SIG-M5 treated with dmso at 0.1 percent for 504 hours (cell line): ENCODE measurements at regions not wholly inside any gene's neighbourhood (a gene's known extent, or its start where the extent isn't known, plus 50 kb on each side); places are given as distances from the start of the nearest gene placed in this dataset.

Source experiments
- DNase-seq: peaks from one replicate; lab custom pipeline; 2025; ENCODE audit not compliant: unreplicated experiment; lab: John Stamatoyannopoulos, UW

DNA sequence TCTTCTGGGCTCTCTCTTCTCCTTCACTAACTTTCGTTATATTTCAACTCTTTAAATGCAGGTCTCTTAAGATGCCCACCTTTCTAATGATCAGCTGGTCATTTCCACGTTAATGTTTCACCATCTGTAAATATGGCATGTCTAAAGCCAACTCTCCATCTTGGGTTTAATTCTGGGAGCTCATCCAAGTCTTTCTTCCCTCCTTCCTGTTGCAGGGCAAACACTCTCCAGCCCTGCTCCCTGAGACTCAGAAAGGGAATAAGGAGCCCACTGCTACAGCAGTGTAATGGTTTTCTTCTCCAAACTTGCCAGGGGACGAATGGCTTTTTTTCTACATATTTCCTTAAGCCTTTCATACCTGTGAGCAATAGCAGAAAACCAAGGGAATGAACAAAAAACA lies 73.3 kb upstream of the SOX1 start:
- DNase-seq = no peak

DNA sequence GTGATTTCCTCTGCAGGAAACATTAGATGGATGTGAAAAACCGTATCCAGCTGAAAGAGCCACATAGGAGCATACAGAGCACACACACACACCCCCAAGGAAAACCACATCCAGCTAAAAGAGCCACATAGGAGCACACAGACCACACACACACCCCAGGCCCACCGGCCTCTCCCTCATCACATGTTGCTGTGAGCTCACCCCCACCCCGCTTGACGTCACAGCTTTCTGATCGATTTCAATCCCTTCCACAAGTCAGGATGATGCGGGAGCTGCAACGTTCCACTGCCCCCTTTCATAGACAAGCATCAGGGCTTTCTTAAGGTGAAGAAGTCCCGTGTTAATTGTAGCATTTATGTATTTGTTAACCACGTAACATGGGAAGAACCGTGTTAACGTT lies 72.4 kb upstream of the SOX1 start:
- no peak for DNase-seq

- DNase-seq = no peak
These were observed 67.6 kb upstream of the SOX1 start for GRCh38 chr13:111999352-111999751.

DNA sequence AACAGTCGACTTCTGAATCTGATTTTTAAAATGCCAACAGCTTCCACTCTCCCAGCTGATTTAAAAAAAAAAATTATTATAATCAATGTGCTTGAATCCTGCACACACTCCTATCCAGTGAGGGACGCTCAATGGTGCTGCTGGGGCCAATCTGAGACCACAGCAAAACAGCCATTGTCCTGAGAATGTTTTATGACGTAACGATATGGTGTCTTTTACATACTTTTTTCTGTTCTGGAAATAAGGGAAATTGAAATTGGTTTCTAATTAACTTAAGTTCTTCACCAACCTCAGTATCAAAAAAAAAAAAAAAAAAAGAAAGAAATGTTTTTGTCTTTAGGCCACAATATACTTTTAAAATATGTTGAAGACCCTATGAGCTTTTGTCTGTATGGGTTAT lies 66.1 kb upstream of the SOX1 start:
- no peak for DNase-seq

GRCh38 chr13:112001571-112001970 lies 65.4 kb upstream of the SOX1 start:
- DNase-seq = no peak

DNA sequence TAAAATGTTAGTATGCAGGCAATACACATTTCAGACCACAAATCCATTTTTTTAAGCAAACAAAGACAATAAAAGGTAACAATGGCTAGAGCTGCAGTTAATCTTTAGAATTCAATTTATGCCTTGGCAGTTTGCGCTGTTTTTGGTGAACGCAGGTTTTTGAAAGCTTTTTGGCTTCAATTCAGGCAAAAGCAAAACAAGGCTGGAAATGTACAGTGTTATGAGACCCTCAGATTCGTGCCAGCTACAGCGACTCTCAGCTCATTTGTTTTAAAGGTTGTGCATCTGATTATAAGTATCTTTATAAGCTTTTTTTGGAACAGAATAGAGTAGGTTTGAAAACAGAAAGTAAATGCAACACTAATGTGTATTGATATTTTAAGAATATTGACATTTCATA lies 63.6 kb upstream of the SOX1 start:
- DNase-seq = no peak

DNA sequence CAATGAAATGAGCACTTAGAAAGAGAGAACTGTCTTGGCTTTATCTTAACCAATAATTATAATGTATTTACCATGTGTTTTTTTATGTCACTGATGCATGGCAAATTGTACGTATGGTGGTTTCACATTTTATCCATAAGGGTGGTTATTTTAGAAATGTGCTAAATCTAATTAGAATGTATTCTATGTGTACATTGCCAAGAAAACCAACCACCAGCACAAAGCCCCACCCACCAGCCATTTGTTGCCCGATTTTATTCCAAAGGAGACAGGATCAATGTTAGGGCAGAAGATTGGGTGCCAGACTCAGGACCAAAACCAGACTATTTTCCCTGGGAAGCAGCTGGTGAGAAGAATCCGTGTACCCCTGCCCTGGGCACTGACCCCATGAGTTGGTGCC lies 63.0 kb upstream of the SOX1 start:
- DNase-seq = no peak

DNA sequence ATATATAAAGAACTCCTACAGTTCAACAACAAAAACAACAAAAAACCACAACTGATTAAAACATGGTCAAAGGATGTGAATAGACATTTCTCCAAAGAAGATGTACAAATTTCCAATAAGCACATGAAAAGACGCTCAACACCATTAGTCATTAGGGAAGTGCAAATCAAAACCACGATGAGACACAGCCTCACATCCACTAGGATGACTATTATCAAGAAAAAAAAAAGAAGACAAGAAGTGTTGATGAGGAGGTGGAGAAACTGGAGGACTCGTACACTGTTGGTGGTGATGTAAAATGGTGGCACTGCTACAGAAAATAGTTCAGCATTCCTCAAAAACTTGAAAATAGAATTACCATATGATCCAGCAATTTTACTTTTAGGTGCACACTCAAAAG lies 61.0 kb upstream of the SOX1 start:
- no peak for DNase-seq

- DNase-seq = no peak
These were observed 59.8 kb upstream of the SOX1 start for GRCh38 chr13:112007191-112007590.

GRCh38 chr13:112010714-112011113 lies 56.2 kb upstream of the SOX1 start:
- DNase-seq = no peak

DNA sequence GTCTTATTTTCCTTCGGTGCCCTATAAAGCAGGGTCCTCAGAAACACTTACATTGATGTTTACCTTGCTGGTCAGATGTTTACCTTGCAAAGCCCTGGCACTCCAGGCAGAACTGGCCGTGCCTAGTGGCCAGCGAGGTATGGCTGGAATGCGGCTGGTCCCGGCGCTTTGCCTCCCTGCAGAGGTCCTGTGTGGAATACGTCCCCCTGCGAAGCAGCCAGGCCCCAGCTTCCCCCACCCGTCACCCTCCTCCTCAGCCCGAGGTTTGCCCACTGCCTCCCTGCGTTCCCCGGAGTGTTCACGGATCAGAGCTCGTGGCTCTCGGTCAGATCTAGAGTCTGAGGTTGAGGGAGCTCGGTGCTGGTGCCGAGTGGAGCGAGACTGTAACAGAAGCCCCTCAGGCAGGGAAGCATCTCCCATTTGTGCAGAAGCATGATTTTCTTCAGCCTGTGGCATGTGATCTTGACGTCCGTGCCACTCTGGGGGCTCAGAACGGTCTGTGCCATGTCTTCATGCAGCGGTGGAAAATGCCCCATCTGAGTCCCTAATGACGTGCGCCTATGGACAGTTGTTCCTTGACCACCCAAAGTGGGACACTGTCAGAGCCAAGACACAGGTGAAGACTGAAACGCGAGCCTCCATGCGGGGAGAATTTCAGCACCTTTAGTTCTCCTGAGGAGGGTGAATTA lies 54.8 kb upstream of the SOX1 start:
- DNase-seq = no peak

DNA sequence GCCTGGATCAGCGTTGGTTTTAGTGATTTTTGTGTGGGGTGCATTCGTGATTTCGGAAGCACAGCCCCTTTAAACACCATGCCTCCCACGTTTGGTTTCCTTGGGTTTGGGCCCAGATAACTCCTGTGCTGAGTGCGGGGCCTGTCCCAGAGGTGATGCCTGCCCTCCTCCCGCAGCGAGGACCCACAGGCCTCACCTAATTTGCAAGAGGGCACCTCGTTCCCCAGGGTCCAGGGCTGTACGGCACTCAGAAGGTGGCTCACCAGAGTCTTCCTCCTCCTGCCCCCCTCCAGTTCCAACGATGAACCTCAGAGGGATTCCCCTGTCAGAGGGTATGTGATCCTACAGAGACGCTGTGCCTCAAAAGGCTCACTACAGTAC lies 54.3 kb upstream of the SOX1 start:
- DNase-seq = no peak

GRCh38 chr13:112013665-112014064 lies 53.3 kb upstream of the SOX1 start:
- no peak for DNase-seq

DNA sequence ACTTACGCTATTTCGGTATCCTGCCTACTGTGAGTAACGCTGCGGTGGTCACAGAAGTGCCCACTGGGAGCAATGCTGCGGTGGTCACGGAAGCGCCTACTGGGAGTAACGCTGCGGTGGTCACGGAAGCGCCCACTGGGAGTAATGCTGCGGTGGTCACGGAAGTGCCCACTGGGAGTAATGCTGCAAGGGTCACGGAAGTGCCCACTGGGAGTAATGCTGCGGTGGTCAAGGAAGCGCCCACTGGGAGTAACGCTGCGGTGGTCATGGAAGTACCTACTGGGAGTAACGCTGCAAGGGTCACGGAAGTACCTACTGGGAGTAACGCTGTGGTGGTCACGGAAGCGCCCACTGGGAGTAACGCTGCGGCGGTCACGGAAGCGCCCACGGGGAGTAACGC lies 52.1 kb upstream of the SOX1 start:
- DNase-seq = no peak
